Liver (tissue), 3 donors: ENCODE measurements at regions not wholly inside any gene's neighbourhood (a gene's known extent, or its start where the extent isn't known, plus 50 kb on each side); places are given as distances from the start of the nearest gene placed in this dataset.

Experiments used
- ATF3 ChIP-seq: IDR thresholded peaks from 2 replicates; pipeline ENCODE4 v1.6.1; 2016; ENCODE audit warnings: antibody characterized with exemption
- CTCF ChIP-seq: fragments of 150-350 bp; IDR thresholded peaks from 2 replicates; pipeline ENCODE4 v1.5.1; 2017; ENCODE audit warnings: improper control_type of control experiment, low read depth, low read length; ENCODE audit not compliant: missing input control
- donor health status: healthy.
- donor health status: healthy.

DNA sequence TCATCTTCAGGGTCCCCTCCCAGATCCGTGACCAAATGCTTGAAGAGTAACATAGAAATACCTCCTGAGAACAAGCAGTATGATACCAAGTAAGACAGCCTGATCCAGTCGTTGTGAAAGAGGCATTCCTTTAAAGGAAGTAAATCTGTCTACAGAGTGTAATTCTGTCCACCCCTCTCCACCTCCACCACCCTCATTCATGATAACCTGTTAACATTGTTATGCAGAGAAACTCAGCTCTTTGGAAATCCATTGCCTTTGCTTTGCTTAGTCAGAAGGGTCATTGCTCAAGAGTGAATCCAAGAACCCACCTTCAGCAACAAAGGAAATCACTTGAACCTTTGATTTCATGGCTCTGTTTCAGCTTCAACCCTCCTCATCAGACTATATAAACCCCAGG lies 155.6 kb downstream of the CYP26B1 start:
- no peak for TF ChIP-seq CTCF
- TF ChIP-seq ATF3, result no peak
